GM19025 (cell line): ENCODE measurements at regions not wholly inside any gene's neighbourhood (a gene's known extent, or its start where the extent isn't known, plus 50 kb on each side); places are given as distances from the start of the nearest gene placed in this dataset.

ENCODE experiments used
- ATAC-seq: cut with Tn5 transposase; IDR thresholded peaks from one replicate; pipeline ENCODE4 v1.9.1; 2021; ENCODE audit warnings: mild to moderate bottlenecking, low read depth, moderate library complexity; ENCODE audit not compliant: unreplicated experiment

- no peak for ATAC-seq
These were observed 194.2 kb upstream of the PKDCC start for GRCh38 chr2:41853427-41854191.

- ATAC-seq = no peak
These were observed 193.6 kb upstream of the PKDCC start for GRCh38 chr2:41854227-41854626.

- ATAC-seq = no peak
These were observed 190.9 kb upstream of the PKDCC start for GRCh38 chr2:41856946-41857345.

GRCh38 chr2:41859615-41860514 lies 188.0 kb upstream of the PKDCC start:
- no peak for ATAC-seq

GRCh38 chr2:41863062-41863461 lies 184.8 kb upstream of the PKDCC start:
- ATAC-seq = no peak

- no peak for ATAC-seq
These were observed 182.6 kb upstream of the PKDCC start for GRCh38 chr2:41865263-41865662.

- no peak for ATAC-seq
These were observed 180.3 kb upstream of the PKDCC start for GRCh38 chr2:41867553-41867952.

- ATAC-seq = no peak
These were observed 178.1 kb upstream of the PKDCC start for GRCh38 chr2:41869542-41870264.

- no peak for ATAC-seq
These were observed 177.6 kb upstream of the PKDCC start for GRCh38 chr2:41870265-41870585.

- ATAC-seq = no peak
These were observed 176.7 kb upstream of the PKDCC start for GRCh38 chr2:41871080-41871479.

GRCh38 chr2:41872646-41873045 lies 175.2 kb upstream of the PKDCC start:
- ATAC-seq = no peak

GRCh38 chr2:41873102-41874031 lies 174.5 kb upstream of the PKDCC start:
- ATAC-seq = no peak

- ATAC-seq = no peak
These were observed 170.6 kb upstream of the PKDCC start for GRCh38 chr2:41877114-41877678.

GRCh38 chr2:41878056-41878455 lies 169.8 kb upstream of the PKDCC start:
- ATAC-seq = no peak

- no peak for ATAC-seq
These were observed 169.0 kb upstream of the PKDCC start for GRCh38 chr2:41878716-41879234.

- ATAC-seq = no peak
These were observed 168.4 kb upstream of the PKDCC start for GRCh38 chr2:41879235-41879916.

- ATAC-seq = no peak
These were observed 167.1 kb upstream of the PKDCC start for GRCh38 chr2:41880561-41881243.

- ATAC-seq = no peak
These were observed 166.6 kb upstream of the PKDCC start for GRCh38 chr2:41881249-41881648.
